Endodermal cell (in vitro differentiated cells): ENCODE measurements at regions not wholly inside any gene's neighbourhood (a gene's known extent, or its start where the extent isn't known, plus 50 kb on each side); places are given as distances from the start of the nearest gene placed in this dataset.

Experiments
- DNase-seq: peaks from one replicate; pipeline ENCODE4 v3.0.0-alpha.2; 2017
- H3K27ac ChIP-seq: 2 replicates; pipeline ENCODE4 v1.5.1; 2013; ENCODE audit warnings: mild to moderate bottlenecking, low read depth, low read length, moderate library complexity
- H3K27me3 ChIP-seq: 2 replicates; pipeline ENCODE4 v1.6.1; 2013; ENCODE audit warnings: mild to moderate bottlenecking, low read length, moderate library complexity; ENCODE audit not compliant: insufficient read depth, control insufficient read depth, poor library complexity, severe bottlenecking
- H3K36me3 ChIP-seq: 2 replicates; pipeline ENCODE4 v1.7.0; 2013; ENCODE audit warnings: mild to moderate bottlenecking, low read length, moderate library complexity; ENCODE audit not compliant: control insufficient read depth, insufficient read depth
- H3K4me1 ChIP-seq: one replicate; pipeline ENCODE4 v1.7.0; 2013; ENCODE audit warnings: low read length; ENCODE audit not compliant: control insufficient read depth, insufficient read depth
- H3K4me3 ChIP-seq: 2 replicates; pipeline ENCODE4 v1.5.1; 2013; ENCODE audit warnings: mild to moderate bottlenecking, low read length, moderate library complexity
- H3K9ac ChIP-seq: 2 replicates; pipeline ENCODE4 v1.6.1; 2013; ENCODE audit warnings: mild to moderate bottlenecking, low read length, moderate library complexity; ENCODE audit not compliant: poor library complexity, severe bottlenecking; ENCODE audit errors: extremely low read depth
- H3K9me3 ChIP-seq: 2 replicates; pipeline ENCODE4 v1.6.1; 2013; ENCODE audit warnings: mild to moderate bottlenecking, low read length, moderate library complexity; ENCODE audit not compliant: control insufficient read depth
- H3K27ac Mint-ChIP-seq: 2 replicates; pipeline ENCODE4 v1.8.0; 2020; ENCODE audit warnings: mixed read lengths
- H3K27me3 Mint-ChIP-seq: 2 replicates; pipeline ENCODE4 v1.8.0; 2021; ENCODE audit warnings: mild to moderate bottlenecking, mixed read lengths; ENCODE audit not compliant: insufficient read depth
- H3K36me3 Mint-ChIP-seq: 2 replicates; pipeline ENCODE4 v1.8.0; 2020; ENCODE audit warnings: low read depth, mixed read lengths
- H3K4me1 Mint-ChIP-seq: 2 replicates; pipeline ENCODE4 v1.8.0; 2020; ENCODE audit warnings: mixed read lengths
- H3K4me3 Mint-ChIP-seq: 2 replicates; pipeline ENCODE4 v1.8.0; 2020; ENCODE audit warnings: mild to moderate bottlenecking, moderate library complexity, mixed read lengths
- H3K9me3 Mint-ChIP-seq: 2 replicates; pipeline ENCODE4 v1.8.0; 2020; ENCODE audit warnings: mild to moderate bottlenecking, mixed read lengths
- CTCF ChIP-seq: fragments of 200-600 bp; sonication (generic); conservative IDR thresholded peaks from 2 replicates; pipeline ENCODE4 v1.5.0; 2021; ENCODE audit warnings: antibody characterized with exemption, mild to moderate bottlenecking
- WGBS, 2 experiments: methylation state at CpG; one replicate each; pipeline versions ENCODE4 v1.1.5 to v1.1.7; 2013; ENCODE audit warnings: missing lambda C conversion rate in 2 of 2, mixed read lengths in 1 of 2; ENCODE audit not compliant: insufficient coverage in 1 of 2, insufficient read length in 1 of 2; 5-methylcytosine and 5-hydroxymethylcytosine counted together

- H3K36me3 Mint-ChIP-seq = no peaks in the 10 kb centered on the region
- Histone ChIP-seq H3K36me3 (no peaks in the 10 kb centered on the region), H3K27me3 (no peaks in the 10 kb centered on the region), H3K4me3 (no peak overlapping the region), H3K9ac (no peak overlapping the region), H3K9me3 (peaks cover 21% of the 10 kb centered on the region), H3K4me1 (no peaks in the 10 kb centered on the region), H3K27ac (no peak overlapping the region)
- no peaks in the 10 kb centered on the region for H3K4me1 Mint-ChIP-seq
- no peak overlapping the region for H3K27ac Mint-ChIP-seq
- WGBS, 2 experiments = 51 to 83% methylated on average over 2 to 3 of the region's 3 CpGs
- H3K9me3 Mint-ChIP-seq = peaks cover 83% of the 10 kb centered on the region
- no peak overlapping the region for H3K4me3 Mint-ChIP-seq
- no peak for DNase-seq
- no peaks in the 10 kb centered on the region for H3K27me3 Mint-ChIP-seq
- no peak for TF ChIP-seq CTCF
Measured at GRCh38 chr14:23800811-23801210, 152.8 kb upstream of the DHRS4 start.

GRCh38 chr14:23801766-23802165 is 151.8 kb upstream of the DHRS4 start:
- no peaks in the 10 kb centered on the region for H3K27me3 ChIP-seq
- TF ChIP-seq CTCF = no peak
- DNase-seq = no peak
- 43 to 52% methylated on average over 1 to 2 of the region's 2 CpGs for WGBS, 2 experiments
- Mint-ChIP-seq H3K9me3 (peaks cover 86% of the 10 kb centered on the region), H3K4me3 (no peak overlapping the region), H3K27ac (no peak overlapping the region), H3K27me3 (no peaks in the 10 kb centered on the region), H3K36me3 (no peaks in the 10 kb centered on the region), H3K4me1 (no peaks in the 10 kb centered on the region)
- no peak overlapping the region for H3K27ac ChIP-seq
- H3K36me3 ChIP-seq = no peaks in the 10 kb centered on the region
- H3K4me3 ChIP-seq = no peak overlapping the region
- H3K4me1 ChIP-seq = no peaks in the 10 kb centered on the region
- H3K9me3 ChIP-seq = peaks cover 22% of the 10 kb centered on the region
- H3K9ac ChIP-seq = no peak overlapping the region

- H3K4me3 ChIP-seq = no peak overlapping the region
- Mint-ChIP-seq H3K4me3 (no peak overlapping the region), H3K27ac (no peak overlapping the region), H3K27me3 (no peaks in the 10 kb centered on the region), H3K4me1 (no peaks in the 10 kb centered on the region), H3K9me3 (peaks cover 78% of the 10 kb centered on the region), H3K36me3 (no peaks in the 10 kb centered on the region)
- no peaks in the 10 kb centered on the region for H3K36me3 ChIP-seq
- 74 to 88% methylated on average over 1 to 3 of the region's 3 CpGs for WGBS, 2 experiments
- DNase-seq = no peak
- H3K27ac ChIP-seq = no peak overlapping the region
- no peak for TF ChIP-seq CTCF
- H3K9me3 ChIP-seq = peaks cover 14% of the 10 kb centered on the region
- no peak overlapping the region for H3K9ac ChIP-seq
- no peaks in the 10 kb centered on the region for H3K4me1 ChIP-seq
- H3K27me3 ChIP-seq = no peaks in the 10 kb centered on the region
Measured at GRCh38 chr14:23804817-23805216, 148.8 kb upstream of the DHRS4 start.
